ENCODE measurements at regions not wholly inside any gene's neighbourhood (a gene's known extent, or its start where the extent isn't known, plus 50 kb on each side); places are given as distances from the start of the nearest gene placed in this dataset.

- DNase-seq (ENCODE audit: low read depth): no peak
- TF ChIP-seq CTCF (conservative IDR thresholded peaks at IDR 0.05; ENCODE audit: control insufficient read depth, insufficient read depth, low read depth, low read length): no peak
- no peak overlapping the region for H3K4me3 ChIP-seq (ENCODE audit: control insufficient read depth, low read depth, low read length)
These were observed 96.3 kb downstream of the EOMES start for GRCh38 chr3:27625864-27626263.

GRCh38 chr3:27623085-27623753 lies 98.9 kb downstream of the EOMES start:
- no peak for TF ChIP-seq CTCF (conservative IDR thresholded peaks at IDR 0.05; ENCODE audit: control insufficient read depth, insufficient read depth, low read depth, low read length)
- peak; percentile 33 for DNase-seq (ENCODE audit: low read depth)

DNA sequence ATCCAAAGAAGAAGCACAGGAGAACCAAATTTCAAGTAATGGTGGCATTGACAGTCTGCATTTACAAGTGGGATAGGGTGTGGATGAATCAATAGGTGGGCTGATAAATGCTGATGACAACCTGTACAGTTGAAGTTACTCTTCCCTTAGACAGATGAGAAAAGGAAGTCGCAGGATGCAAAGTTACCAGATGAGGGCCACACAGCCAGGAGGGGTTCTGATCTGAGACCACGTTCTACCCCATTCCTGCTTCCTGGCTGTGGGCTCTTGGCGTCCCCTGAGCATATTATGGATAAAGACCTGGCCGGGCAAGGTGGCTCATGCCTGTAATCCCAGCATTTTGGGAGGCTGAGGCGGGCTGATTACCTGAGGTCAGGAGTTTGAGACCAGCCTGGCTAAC lies 104.6 kb downstream of the EOMES start:
- H3K4me3 ChIP-seq (ENCODE audit: control insufficient read depth, low read depth, low read length): no peak overlapping the region
- TF ChIP-seq CTCF (conservative IDR thresholded peaks at IDR 0.05; ENCODE audit: control insufficient read depth, insufficient read depth, low read depth, low read length): no peak
- no peak for DNase-seq (ENCODE audit: low read depth)

More at GRCh38 chr3:27623085-27623753, 98.9 kb downstream of the EOMES start:
- no peak overlapping the region for H3K4me3 ChIP-seq (ENCODE audit: control insufficient read depth, low read depth, low read length)

DNA sequence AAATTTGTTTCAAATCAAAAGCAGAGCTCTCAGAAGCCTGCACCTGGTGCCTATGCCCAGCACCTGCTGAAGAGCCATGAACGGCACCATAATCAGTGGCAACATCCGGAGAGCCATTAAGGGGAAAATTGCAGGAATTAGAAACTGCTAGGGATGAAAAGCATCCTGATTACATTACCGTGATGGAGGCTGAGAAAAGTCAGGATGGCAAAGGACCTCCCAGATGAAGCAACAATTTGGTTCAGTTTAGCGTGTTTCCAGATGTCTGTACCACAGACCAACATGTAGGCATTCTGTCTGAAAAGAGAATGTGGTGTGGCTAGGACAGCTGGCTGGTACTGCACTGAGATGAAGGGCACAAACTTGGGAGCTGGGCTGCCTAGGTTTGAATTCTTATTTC lies 106.1 kb downstream of the EOMES start:
- no peak overlapping the region for H3K4me3 ChIP-seq (ENCODE audit: control insufficient read depth, low read depth, low read length)
- DNase-seq (ENCODE audit: low read depth): no peak
- no peak for TF ChIP-seq CTCF (conservative IDR thresholded peaks at IDR 0.05; ENCODE audit: control insufficient read depth, insufficient read depth, low read depth, low read length)

DNA sequence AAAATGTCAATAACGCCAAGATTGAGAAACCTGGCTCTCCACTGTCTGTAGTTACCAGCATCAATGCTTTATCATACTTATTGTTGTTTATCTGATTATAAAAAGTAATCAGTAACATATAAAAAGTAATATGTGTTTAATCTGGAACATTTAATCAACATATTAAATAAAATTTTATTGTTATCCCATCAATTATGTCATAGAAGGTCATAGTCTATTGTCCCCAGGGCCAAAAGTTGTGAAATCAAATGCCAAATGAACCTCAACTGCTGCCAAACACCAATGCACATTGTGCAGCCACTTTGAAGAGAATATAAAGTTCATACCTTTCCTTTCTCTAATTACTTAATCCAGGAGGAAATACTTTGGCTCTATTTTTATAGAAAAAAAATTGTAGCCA lies 106.6 kb downstream of the EOMES start:
- TF ChIP-seq CTCF (conservative IDR thresholded peaks at IDR 0.05; ENCODE audit: control insufficient read depth, insufficient read depth, low read depth, low read length): no peak
- DNase-seq (ENCODE audit: low read depth): no peak
- no peak overlapping the region for H3K4me3 ChIP-seq (ENCODE audit: control insufficient read depth, low read depth, low read length)

DNA sequence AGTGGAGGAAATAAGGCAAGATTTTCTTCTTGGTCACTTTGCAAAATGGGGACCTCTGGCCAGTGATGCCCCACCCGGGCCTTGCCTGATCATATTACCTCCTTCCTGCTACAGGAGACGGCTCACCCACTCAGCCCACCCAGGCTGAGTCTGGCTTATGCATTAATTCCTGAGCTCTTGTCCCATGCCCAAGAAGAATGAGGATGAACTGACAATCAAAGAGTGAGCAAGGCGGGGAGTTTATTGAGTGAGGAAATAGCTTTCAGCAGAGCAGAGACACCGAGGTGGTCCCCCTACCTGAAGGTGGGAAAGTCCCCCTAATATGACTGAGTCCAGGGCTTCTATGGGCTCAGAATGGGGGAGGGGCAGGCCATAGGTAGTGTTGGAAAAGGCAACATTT lies 107.5 kb downstream of the EOMES start:
- no peak overlapping the region for H3K4me3 ChIP-seq (ENCODE audit: control insufficient read depth, low read depth, low read length)
- no peak for DNase-seq (ENCODE audit: low read depth)
- TF ChIP-seq CTCF (conservative IDR thresholded peaks at IDR 0.05; ENCODE audit: control insufficient read depth, insufficient read depth, low read depth, low read length): no peak
